ENCODE measurements at regions not wholly inside any gene's neighbourhood (a gene's known extent, or its start where the extent isn't known, plus 50 kb on each side); places are given as distances from the start of the nearest gene placed in this dataset.
"Not testable (repeated sequence)": the region's sequence is repeated elsewhere in the genome, so short reads cannot be mapped to it uniquely, and the experiment has no call there.

GRCh38 chr6:170018422-170018935 lies 267.1 kb downstream of the ERMARD start:
- no peak for DNase-seq (ENCODE audit: low read depth in 2 of 2)

GRCh38 chr6:170017603-170018320 lies 266.3 kb downstream of the ERMARD start:
- no peak for DNase-seq (ENCODE audit: low read depth in 2 of 2)

DNA sequence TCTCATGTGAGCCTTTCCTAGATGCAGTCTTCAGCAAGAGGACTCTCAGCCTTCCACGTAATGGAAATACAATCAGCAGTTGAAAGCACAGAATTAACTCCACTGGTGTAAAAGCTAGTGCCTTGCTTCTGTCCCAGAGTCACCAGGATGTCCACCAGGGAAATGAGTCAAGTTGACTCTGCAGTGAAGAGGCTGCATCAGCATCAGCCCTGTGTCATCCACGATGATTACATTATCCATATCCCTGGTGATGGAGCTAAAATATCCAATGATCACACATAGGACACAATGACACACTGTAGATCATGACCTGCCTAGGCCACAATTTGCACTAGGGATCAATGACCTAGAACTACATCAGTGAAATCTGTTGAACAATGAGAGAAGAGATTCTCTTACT lies 262.4 kb downstream of the ERMARD start:
- no peak for DNase-seq (ENCODE audit: low read depth in 2 of 2)

DNA sequence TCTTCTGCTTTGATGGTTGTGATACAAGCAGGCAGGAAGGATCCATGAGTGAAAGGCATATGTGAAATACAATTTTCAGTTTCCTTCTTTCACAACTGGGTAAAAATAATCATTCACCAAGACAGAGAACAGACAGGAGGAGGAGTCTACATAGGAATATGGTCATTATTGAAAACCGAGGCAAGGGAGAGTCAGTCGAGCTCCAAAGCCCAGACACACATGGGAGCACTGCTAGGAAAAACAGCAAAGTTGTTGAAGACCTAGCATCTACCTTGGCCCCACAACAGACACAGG lies 260.6 kb downstream of the ERMARD start:
- DNase-seq (ENCODE audit: low read depth in 2 of 2), result no peak

- no peak for DNase-seq (ENCODE audit: low read depth in 2 of 2)
Measured at GRCh38 chr6:170011204-170012036, 260.0 kb downstream of the ERMARD start.

DNA sequence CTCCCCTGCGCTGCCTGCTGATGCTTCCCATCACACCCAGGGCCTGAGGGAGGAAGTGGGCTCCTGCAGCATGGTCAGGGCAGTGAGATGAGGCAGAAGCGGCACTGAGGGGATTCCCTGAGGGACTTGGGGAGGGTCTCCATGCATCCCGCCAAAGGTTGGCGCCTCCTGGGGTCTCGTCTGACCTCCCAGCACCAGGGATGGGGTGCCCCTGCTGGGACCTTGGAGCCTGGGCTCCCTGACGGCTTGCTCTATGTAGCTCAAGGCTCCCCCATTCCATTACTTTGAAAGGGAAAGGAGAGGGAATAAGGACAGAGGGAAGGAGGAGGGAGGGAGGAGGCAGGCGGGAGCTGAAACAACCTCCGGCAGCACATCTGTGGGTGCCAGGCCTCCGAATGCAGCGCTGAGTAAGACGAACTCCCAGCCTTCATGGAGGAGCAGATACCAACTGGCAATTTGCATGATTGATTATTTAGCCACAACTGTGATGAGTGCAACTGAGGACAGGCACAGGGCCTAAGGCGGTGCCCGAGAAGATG lies 259.3 kb downstream of the ERMARD start:
- no peak for DNase-seq (ENCODE audit: low read depth in 2 of 2)

DNA sequence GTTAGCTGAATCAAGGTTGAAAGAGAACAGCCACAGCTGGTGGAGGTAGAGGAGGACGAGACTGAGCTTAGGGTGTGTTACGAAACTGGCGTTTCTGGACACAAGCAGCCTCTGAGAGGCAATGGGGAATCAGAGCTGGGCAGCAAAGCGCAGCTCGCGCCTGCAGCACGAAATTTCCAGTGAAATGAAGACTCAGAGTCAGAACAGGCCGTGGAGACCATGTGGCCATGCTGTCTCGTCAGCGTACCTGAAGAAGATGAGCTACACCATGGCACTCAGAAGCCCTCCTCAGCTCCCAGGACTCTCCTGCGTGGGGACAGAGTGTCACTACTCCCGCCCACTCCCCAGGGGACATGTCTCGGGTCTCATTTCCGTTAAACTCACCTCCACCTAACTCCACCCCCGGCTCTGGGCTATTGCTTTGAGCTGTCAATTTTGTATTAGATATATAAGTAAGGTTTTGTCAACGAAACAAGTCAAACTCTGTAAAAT lies 256.9 kb downstream of the ERMARD start:
- DNase-seq (ENCODE audit: low read depth in 2 of 2), result no peak

DNA sequence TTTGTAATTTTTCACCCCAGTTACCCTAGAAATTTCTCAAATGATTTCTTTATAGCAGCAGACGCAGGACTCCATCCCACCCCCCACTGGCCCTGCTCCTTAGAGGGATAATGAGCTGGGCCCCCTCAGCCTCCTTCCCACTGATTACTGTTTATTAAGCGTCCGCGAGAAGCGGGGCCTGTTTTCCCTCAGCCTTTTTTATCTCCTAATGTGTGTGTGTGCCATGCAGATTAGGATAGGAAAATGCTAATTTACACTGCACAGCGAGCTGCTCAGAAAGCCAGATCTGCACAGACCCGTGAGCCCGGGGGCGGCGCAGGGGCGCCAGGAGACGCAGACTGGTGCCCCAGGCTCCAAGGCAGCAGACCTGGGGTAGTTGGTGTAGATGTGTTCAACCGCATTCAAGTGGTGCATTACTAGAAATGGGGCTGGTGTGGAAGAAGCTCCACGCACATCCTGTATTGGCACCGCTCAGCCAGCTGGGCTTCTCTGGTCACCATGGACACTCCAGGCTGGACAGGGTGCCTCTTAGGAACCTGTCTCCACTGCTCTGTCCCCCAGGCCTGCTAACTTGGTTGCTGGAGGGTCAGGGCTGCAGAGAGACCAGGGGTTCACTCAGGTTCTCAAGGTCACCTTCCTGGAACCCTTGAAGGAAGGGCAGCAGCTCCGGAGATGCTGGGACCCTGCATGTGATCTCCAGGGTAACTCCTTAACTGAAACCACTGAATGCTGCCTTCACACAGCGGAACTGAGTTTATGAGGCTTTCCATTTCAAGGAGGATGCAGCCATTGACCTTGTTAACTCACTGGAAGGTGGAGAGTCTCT lies 256.3 kb downstream of the ERMARD start:
- no peak for DNase-seq (ENCODE audit: low read depth in 2 of 2)

DNA sequence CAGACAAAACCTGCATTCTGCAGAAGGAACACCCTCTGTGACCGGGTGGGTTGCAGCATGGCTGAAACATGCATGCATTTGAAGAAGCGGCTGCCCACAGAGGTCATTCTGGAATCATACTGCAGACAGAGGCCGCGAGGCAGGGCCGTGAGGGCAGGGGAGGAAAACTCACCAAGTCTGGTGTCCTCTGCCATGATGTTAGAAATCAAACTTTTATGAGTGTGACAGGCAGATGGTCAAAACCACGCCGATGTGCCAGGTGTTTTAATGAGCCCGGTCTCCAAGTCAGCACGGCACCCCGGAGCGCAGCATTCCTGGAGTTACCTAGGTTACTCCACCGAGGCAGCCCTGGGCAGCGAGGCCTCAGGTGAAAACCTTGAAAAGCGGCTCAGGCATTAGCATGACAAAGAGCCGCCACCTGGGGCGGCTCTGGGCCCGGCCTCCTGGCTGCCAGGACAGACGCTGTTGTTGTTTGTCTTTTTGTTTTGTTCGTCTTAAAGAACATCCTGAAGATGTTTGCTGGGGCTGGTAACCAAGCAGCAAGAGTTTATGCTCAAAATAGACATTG lies 255.6 kb downstream of the ERMARD start:
- DNase-seq (ENCODE audit: low read depth in 2 of 2), result no peak

- no peak for DNase-seq (ENCODE audit: low read depth in 2 of 2)
Measured at GRCh38 chr6:170006071-170006899, 254.9 kb downstream of the ERMARD start.

DNA sequence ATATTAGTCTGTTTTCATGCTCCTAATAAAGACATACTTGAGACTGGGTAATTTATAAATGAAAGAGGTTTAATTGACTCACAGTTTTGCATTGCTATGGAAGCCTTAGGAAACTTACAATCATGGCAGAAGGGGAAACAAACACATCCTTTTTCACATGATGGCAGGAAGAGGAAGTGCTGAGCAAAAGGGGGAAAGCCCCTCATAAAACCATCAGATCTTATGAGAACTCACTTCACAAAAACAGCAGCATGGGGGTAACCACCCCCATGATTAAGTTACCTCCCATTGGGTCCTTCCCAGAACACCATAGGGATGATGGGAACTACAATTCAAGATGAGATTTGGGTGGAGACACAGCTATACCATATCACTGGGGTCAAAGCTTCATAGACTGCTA lies 254.2 kb downstream of the ERMARD start:
- no peak for DNase-seq (ENCODE audit: low read depth in 2 of 2)

DNA sequence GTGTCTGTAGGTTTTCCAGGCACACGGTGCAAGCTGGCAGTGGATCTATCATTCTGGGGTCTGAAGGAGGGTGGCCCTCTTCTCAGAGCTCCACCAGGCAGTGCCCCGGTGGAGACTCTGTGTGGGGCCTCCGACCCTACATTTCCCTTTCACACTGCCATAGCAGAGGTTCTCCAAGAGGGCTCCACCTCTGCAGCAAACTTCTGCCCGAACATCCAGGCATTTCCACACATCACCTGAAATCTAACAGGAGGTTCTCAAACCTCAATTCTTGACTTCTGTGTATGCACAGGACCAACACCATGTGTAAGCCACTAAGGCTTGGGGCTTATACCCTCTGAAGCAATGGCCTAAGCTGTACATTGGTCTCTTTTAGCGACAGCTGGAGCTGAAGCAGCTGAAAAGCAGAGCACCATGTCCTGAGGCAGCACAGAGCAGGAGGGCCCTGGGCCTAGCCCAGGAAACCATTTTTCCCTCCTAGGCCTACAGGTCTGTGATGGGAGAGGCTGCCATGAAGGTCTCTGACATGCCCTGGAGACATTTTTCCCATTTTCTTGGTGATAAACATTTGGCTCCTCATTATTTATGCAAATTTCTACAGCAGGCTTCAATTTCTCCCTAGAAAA lies 253.3 kb downstream of the ERMARD start:
- DNase-seq (ENCODE audit: low read depth in 2 of 2), result no peak

DNA sequence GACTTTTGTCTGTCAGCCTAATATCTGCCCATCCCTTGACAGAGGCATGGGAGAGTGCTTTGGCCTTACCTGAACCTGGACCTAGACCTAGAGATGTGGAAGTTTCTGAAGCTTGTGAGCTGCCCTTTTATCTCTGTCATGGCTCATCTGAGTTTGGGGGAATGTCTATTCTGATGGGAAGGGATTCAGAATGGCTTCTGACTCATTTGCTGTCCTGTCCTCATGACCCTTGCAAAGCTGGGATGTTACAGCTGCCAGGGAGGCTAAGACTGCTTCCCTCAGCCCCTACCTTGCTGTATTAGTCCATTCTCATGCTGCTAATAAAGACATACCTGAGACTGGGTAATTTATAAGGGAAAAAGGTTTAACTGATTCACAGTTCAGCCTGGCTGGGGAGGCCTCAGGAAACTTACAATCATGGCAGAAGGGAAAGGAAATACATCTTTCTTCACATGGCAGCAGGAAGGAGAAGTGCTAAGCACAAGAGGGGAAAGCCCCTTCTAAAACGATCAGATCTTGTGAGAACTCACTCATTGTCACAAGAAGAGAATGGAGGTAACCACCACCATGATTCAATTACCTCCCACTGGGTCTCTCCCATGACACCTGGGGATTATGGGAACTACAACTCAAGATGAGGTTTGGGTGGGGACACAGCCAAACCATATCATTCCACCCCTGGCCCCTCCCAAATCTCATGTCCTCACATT lies 252.2 kb downstream of the ERMARD start:
- DNase-seq (ENCODE audit: low read depth in 2 of 2), result no peak

GRCh38 chr6:170003027-170003426 lies 251.6 kb downstream of the ERMARD start:
- DNase-seq (ENCODE audit: low read depth in 2 of 2), result no peak

GRCh38 chr6:170001782-170002181 lies 250.4 kb downstream of the ERMARD start:
- not testable (repeated sequence) for DNase-seq (ENCODE audit: low read depth in 2 of 2)

GRCh38 chr6:170000071-170000843 lies 248.8 kb downstream of the ERMARD start:
- DNase-seq (ENCODE audit: low read depth in 2 of 2), result no peak

- no peak for DNase-seq (ENCODE audit: low read depth in 2 of 2)
Measured at GRCh38 chr6:169999367-169999766, 247.9 kb downstream of the ERMARD start.

GRCh38 chr6:169998457-169998856 lies 247.0 kb downstream of the ERMARD start:
- no peak for DNase-seq (ENCODE audit: low read depth in 2 of 2)

GRCh38 chr6:169997930-169998218 lies 246.5 kb downstream of the ERMARD start:
- DNase-seq (ENCODE audit: low read depth in 2 of 2), result no peak

Data from fibroblast of skin of left quadriceps (primary cell).